ENCODE measurements at regions not wholly inside any gene's neighbourhood (a gene's known extent, or its start where the extent isn't known, plus 50 kb on each side); places are given as distances from the start of the nearest gene placed in this dataset.

DNA sequence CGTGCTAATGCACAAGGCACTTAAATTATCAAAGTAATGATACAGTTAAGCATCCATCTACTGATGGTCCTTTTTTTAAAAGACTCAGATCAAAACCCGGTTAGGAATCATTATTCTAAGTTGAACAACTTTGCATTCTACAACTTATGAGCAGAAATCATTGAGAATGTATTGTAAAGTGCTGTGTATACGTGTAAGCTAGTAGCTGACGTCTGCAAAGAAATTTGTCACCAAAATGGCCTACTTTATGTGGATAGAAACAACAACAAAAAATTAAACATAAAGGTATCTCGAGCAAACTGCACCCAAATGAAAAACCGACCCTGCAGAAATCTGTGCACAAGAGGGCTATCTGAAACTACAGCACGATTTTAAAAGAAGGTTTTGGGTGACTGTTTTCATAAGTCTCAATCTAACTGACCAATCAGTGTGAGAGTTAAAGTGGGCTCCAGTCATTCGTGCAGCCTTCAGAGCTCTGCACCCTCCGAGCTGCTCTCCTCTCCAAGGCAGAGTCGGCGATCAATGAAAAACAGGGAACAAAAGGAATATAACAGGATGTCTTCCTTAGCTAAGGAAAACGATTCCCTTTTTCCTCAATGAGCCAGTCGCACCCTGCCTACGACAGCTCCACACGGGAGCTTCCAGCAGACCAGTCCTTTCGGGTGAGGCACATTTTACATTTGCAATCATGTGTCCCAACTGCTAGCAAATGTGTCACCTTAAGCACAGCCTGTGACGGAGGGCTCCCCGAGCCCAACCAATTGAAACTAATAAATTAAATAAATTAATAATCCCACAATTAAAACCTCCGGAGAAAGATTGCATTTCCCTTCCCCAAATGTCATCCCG is 200.7 kb upstream of the FOXN3 start:
- peak overlapping the region; percentile 72 for H3K4me2 ChIP-seq (ENCODE audit: low read length)
- H3K9ac ChIP-seq: no peak overlapping the region
- no peaks in the 10 kb centered on the region for H3K27me3 ChIP-seq (ENCODE audit: control insufficient read depth, insufficient read depth, low read length)
- no peaks in the 10 kb centered on the region for H3K9me3 ChIP-seq (ENCODE audit: control insufficient read depth, low read length)
- no peaks in the 10 kb centered on the region for H3K36me3 ChIP-seq (ENCODE audit: control insufficient read depth, insufficient read depth, low read length)
- peaks cover 12% of the 10 kb centered on the region for H3K4me1 ChIP-seq
- H3K4me3 ChIP-seq (ENCODE audit: low read depth, low read length): peak overlapping the region; percentile 75
- peak overlapping the region; percentile 74 for H2AFZ ChIP-seq
- TF ChIP-seq, protein P1, sequence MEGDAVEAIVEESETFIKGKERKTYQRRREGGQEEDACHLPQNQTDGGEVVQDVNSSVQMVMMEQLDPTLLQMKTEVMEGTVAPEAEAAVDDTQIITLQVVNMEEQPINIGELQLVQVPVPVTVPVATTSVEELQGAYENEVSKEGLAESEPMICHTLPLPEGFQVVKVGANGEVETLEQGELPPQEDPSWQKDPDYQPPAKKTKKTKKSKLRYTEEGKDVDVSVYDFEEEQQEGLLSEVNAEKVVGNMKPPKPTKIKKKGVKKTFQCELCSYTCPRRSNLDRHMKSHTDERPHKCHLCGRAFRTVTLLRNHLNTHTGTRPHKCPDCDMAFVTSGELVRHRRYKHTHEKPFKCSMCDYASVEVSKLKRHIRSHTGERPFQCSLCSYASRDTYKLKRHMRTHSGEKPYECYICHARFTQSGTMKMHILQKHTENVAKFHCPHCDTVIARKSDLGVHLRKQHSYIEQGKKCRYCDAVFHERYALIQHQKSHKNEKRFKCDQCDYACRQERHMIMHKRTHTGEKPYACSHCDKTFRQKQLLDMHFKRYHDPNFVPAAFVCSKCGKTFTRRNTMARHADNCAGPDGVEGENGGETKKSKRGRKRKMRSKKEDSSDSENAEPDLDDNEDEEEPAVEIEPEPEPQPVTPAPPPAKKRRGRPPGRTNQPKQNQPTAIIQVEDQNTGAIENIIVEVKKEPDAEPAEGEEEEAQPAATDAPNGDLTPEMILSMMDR (IDR thresholded peaks at IDR 0.05): no peak
- peak overlapping the region; percentile 76 for H3K27ac ChIP-seq
- H3K79me2 ChIP-seq: peaks cover 10% of the 10 kb centered on the region

DNA sequence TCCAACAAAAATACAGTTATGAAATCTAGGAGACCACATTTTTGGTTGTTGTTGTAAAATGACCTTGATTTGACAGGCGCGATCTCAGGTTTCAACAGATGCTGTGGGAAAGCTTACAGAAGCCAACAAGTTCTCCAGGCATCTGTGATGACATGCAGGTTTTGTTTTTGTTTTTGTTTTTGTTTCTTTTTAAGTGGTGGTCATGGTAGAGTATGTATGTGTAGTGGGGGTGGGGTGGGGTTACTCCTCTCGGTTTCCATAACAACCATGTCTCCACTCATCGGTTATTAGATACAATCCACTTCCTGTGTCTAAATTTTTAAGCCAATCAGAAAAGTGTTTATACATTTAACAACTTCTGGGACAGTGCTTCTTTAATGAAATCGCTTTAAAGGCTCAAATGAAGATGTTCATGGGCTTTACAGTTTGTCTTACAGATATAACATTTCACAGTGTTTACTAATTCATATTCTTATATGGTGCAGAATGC is 199.9 kb upstream of the FOXN3 start:
- Histone ChIP-seq H2AFZ (no peak overlapping the region), H3K4me2 (ENCODE audit: low read length) (peak overlapping the region; percentile 72), H3K9ac (no peak overlapping the region), H3K36me3 (ENCODE audit: control insufficient read depth, insufficient read depth, low read length) (no peaks in the 10 kb centered on the region), H3K9me3 (ENCODE audit: control insufficient read depth, low read length) (no peaks in the 10 kb centered on the region), H3K4me3 (ENCODE audit: low read depth, low read length) (peak overlapping the region; percentile 75), H3K27ac (peak overlapping the region; percentile 76), H3K4me1 (peaks cover 7% of the 10 kb centered on the region), H3K27me3 (ENCODE audit: control insufficient read depth, insufficient read depth, low read length) (no peaks in the 10 kb centered on the region), H3K79me2 (peaks cover 16% of the 10 kb centered on the region)
- TF ChIP-seq, protein P1 (IDR thresholded peaks at IDR 0.05): no peak

DNA sequence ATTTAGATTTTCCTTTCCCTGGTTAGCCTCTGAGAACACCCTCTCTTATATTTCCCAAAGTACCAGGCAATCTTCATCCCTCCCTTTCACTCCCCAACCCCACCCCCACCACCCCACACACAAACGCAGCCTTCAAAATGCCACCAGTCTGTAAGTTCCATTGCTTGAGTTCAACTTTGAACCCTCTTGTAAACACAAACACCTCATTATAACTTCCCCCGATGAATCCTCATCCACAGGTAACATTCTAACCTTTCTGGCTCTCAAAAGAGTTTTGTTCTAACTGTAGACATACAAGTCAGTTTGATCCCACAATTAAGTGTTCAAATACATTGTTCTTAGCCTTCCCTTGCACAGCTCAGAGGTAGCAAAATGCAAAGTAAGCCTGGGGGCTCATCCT is 199.4 kb upstream of the FOXN3 start:
- no peak overlapping the region for H3K9ac ChIP-seq

DNA sequence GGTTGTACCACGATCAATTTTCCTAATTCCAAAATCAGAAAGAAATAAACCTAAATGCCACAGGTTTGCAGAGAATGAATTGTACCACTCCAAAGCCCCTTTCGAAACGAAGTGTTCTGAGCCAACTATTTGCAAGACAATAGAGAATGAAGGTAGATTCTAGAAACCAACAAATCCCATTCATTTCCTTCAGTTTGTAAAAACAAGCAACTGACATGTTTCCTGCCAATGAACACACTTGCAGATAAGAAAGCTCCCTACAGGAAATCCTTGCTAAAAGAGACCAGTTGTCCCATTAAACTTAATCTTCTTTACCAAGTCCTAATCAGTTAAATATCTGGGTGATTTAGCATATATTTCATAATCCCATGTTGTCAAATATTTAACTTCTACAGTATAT is 198.4 kb upstream of the FOXN3 start:
- TF ChIP-seq, protein P1 (IDR thresholded peaks at IDR 0.05): no peak

More for the DNA sequence above, 199.4 kb upstream of the FOXN3 start:
- Histone ChIP-seq H3K79me2 (peaks cover 17% of the 10 kb centered on the region), H2AFZ (no peak overlapping the region), H3K36me3 (ENCODE audit: control insufficient read depth, insufficient read depth, low read length) (no peaks in the 10 kb centered on the region), H3K4me3 (ENCODE audit: low read depth, low read length) (peak overlapping the region; percentile 75), H3K27ac (peak overlapping the region; percentile 33), H3K27me3 (ENCODE audit: control insufficient read depth, insufficient read depth, low read length) (no peaks in the 10 kb centered on the region), H3K9me3 (ENCODE audit: control insufficient read depth, low read length) (no peaks in the 10 kb centered on the region), H3K4me2 (ENCODE audit: low read length) (peak overlapping the region; percentile 72), H3K4me1 (peaks cover 7% of the 10 kb centered on the region)
- TF ChIP-seq, protein P1 (IDR thresholded peaks at IDR 0.05): no peak

More for the DNA sequence above, 198.4 kb upstream of the FOXN3 start:
- Histone ChIP-seq H3K4me3 (ENCODE audit: low read depth, low read length) (no peak overlapping the region), H3K9me3 (ENCODE audit: control insufficient read depth, low read length) (no peaks in the 10 kb centered on the region), H3K36me3 (ENCODE audit: control insufficient read depth, insufficient read depth, low read length) (no peaks in the 10 kb centered on the region), H3K79me2 (peaks cover 17% of the 10 kb centered on the region), H3K4me1 (peaks cover 15% of the 10 kb centered on the region), H3K27ac (no peak overlapping the region), H3K9ac (no peak overlapping the region), H3K4me2 (ENCODE audit: low read length) (peak overlapping the region; percentile 9), H3K27me3 (ENCODE audit: control insufficient read depth, insufficient read depth, low read length) (no peaks in the 10 kb centered on the region), H2AFZ (no peak overlapping the region)
